Brain microvascular endothelial cell (primary cell): ENCODE measurements at regions not wholly inside any gene's neighbourhood (a gene's known extent, or its start where the extent isn't known, plus 50 kb on each side); places are given as distances from the start of the nearest gene placed in this dataset.

Experiments used
- DNase-seq: peaks from one replicate; pipeline ENCODE4 v3.0.0-alpha.2; 2020
- H3K27ac ChIP-seq: fragments of 250-450 bp; sonication (Bioruptor Pico); 2 replicates; pipeline ENCODE4 v1.5.1; 2020; ENCODE audit warnings: mild to moderate bottlenecking, moderate library complexity
- H3K27me3 ChIP-seq: fragments of 250-450 bp; sonication (Bioruptor Pico); replicated peaks from 2 replicates; pipeline ENCODE4 v1.5.1; 2020; ENCODE audit warnings: mild to moderate bottlenecking
- H3K36me3 ChIP-seq: fragments of 250-450 bp; sonication (Bioruptor Pico); replicated peaks from 2 replicates; pipeline ENCODE4 v1.5.1; 2020; ENCODE audit warnings: mild to moderate bottlenecking
- H3K4me3 ChIP-seq: 2 replicates; pipeline ENCODE4 v1.5.1; 2011; ENCODE audit warnings: low read depth, mild to moderate bottlenecking, control low read depth, low read length, moderate library complexity
- in situ Hi-C: cut with HindIII; loops from 2 replicates; pipeline ENCODE4 v1.10.0; 2017; ENCODE audit warnings: low sequenced_read_pairs, low pct_ligation_motif_present
- TF ChIP-seq, protein P1 (sequence below): IDR thresholded peaks from 2 replicates; pipeline ENCODE4 v1.5.1; 2011; ENCODE audit warnings: low read depth, mild to moderate bottlenecking, moderate library complexity, low read length, control low read depth, inconsistent platforms; ENCODE audit errors: missing control alignments

DNA sequence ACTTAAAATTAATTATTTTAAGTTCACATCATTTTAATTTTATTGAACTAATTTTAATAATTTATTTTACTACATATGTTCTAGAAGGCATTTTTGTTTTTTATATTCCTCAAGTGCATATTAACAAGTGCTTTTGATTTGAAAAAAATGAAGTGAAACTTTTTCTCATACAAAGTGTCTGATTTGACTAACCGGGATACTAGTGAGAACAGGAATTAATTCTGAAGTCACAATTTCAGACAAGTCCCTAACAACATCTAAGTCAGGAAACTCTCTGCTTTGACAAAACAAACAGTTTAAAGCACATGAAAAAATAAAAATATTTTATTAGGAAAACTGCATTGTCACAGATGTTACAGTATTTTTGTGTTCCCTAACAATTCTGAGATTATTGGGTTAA lies 1166.3 kb upstream of the CITED2 start:
- Histone ChIP-seq H3K27ac (no peak overlapping the region), H3K27me3 (no peaks in the 10 kb centered on the region), H3K4me3 (no peak overlapping the region), H3K36me3 (no peaks in the 10 kb centered on the region)
- in situ Hi-C loops, result no loop called here
- DNase-seq, result no peak
- TF ChIP-seq, protein P1, sequence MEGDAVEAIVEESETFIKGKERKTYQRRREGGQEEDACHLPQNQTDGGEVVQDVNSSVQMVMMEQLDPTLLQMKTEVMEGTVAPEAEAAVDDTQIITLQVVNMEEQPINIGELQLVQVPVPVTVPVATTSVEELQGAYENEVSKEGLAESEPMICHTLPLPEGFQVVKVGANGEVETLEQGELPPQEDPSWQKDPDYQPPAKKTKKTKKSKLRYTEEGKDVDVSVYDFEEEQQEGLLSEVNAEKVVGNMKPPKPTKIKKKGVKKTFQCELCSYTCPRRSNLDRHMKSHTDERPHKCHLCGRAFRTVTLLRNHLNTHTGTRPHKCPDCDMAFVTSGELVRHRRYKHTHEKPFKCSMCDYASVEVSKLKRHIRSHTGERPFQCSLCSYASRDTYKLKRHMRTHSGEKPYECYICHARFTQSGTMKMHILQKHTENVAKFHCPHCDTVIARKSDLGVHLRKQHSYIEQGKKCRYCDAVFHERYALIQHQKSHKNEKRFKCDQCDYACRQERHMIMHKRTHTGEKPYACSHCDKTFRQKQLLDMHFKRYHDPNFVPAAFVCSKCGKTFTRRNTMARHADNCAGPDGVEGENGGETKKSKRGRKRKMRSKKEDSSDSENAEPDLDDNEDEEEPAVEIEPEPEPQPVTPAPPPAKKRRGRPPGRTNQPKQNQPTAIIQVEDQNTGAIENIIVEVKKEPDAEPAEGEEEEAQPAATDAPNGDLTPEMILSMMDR, result no peak

GRCh38 chr6:140538926-140539325 lies 1164.5 kb upstream of the CITED2 start:
- Histone ChIP-seq H3K4me3 (no peak overlapping the region), H3K27me3 (no peaks in the 10 kb centered on the region), H3K27ac (peak overlapping the region; percentile 94), H3K36me3 (no peaks in the 10 kb centered on the region)
- TF ChIP-seq, protein P1, result peak; percentile 14
- DNase-seq, result no peak
- in situ Hi-C loops, result no loop called here

DNA sequence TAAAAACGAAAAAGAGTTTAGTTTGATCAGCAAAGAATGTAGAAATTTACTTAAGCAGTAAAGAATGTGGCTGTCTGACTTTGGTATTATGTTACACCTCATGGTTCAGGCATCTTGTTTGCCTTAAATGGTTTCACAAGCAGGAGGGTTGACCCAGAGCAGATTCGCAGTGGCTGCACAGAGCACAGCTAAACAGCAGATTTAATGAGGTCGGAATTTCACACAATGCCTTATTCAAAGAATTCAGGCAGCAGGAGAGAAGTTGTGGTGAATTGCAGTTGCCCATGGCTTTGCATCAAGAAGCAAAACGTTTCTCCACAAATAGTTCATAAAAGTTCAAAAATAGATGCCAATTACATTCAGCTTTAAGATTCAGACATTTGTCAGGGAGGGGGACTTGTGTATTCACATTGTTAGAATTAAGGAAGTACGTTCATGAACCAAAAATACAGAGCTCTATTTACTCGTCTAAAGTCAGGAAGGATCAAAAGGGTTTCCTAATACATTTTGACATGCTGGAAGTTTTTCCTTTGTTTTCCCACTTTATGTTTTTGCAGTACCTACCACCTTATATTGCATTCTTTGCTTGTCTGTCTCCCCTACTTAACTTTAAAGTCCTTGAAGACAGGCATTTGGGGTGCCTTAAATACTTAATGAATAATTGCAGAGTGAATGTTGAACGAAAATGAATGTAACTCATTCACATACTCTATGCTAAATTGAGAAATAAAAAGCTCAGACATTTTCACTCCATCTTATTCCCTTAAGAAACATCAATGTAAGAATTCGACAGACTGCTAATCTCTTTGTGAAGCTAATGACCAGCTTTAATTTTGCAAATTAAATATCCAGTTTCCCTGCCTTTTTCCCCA lies 1163.6 kb upstream of the CITED2 start:
- DNase-seq, result peak; percentile 97
- H3K27ac ChIP-seq, result peak overlapping the region; percentile 94

DNA sequence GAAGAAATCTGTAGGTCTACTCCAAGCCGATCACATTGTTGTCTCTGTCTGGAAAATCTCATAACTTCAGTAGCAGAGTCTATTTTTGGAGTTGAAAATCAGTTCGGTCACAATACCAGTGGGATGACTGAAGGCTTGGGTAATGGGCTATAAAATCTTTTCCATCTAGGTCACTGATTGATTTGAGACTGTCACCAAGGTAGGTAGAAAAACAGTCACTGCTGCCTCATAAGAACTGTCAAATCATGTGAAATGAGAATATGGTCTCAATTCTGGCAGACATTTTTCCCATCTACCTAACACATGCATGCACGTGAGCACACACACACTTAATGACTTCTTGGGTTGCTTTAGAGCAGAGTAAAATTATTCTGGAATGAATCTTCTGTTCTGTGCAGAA lies 1162.8 kb upstream of the CITED2 start:
- Histone ChIP-seq H3K27ac (peak overlapping the region; percentile 94), H3K36me3 (no peaks in the 10 kb centered on the region), H3K27me3 (no peaks in the 10 kb centered on the region), H3K4me3 (no peak overlapping the region)
- DNase-seq, result no peak
- in situ Hi-C loops, result no loop called here
- TF ChIP-seq, protein P1, result no peak

More for the DNA sequence above, 1163.6 kb upstream of the CITED2 start:
- Histone ChIP-seq H3K4me3 (no peak overlapping the region), H3K27me3 (no peaks in the 10 kb centered on the region), H3K36me3 (no peaks in the 10 kb centered on the region)
- in situ Hi-C loops, result no loop called here
- TF ChIP-seq, protein P1, result no peak

DNA sequence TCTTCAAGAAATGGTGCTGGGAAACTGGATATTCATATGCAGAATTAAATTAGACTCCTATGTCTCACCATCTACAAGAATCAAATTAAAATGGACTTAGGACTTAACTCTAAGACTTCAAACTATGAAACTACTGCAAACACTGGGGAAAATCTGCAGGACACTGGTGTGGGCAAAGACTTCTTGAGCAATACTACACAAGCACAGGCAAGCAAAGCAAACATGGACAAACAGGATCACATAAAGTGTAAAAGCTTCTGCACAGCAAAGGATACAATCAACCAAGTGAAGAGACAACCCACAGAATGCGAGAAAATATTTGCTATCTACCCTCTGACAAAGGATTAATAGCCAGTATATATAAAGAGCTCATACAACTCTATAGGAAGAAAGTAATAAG lies 1161.1 kb upstream of the CITED2 start:
- Histone ChIP-seq H3K36me3 (no peaks in the 10 kb centered on the region), H3K27ac (no peak overlapping the region), H3K27me3 (no peaks in the 10 kb centered on the region), H3K4me3 (no peak overlapping the region)
- TF ChIP-seq, protein P1, result no peak
- in situ Hi-C loops, result no loop called here
- no peak for DNase-seq
